Pancreas (tissue), 10 donors: ENCODE measurements at regions not wholly inside any gene's neighbourhood (a gene's known extent, or its start where the extent isn't known, plus 50 kb on each side); places are given as distances from the start of the nearest gene placed in this dataset.

Source experiments
- ATAC-seq, 4 donors: fragments of 200-7000 bp; cut with Tn5 transposase; one replicate each; pipeline versions ENCODE4 v1.8.0 to v1.9.1; 2020; ENCODE audit warnings: mild to moderate bottlenecking in 4 of 4, moderate library complexity in 4 of 4
- DNase-seq, 6 donors: peaks; one replicate each; pipeline ENCODE4 v3.0.0-alpha.2; 2020
- FAIRE-seq: peaks from 2 replicates; lab custom pipeline; 2012; peaks lifted over from hg19 to GRCh38; lab: Jason Lieb, UNC
- H3K27ac ChIP-seq, 4 donors: fragments of 200-600 bp; sonication (generic); 1 replicate in 3 of 4; 2 replicates in 1 of 4; pipeline versions ENCODE4 v1.5.0 to v1.8.0; 2020
- H3K27me3 ChIP-seq, 4 donors: fragments of 200-600 bp; one replicate each; pipeline ENCODE4 v1.8.0; 2021
- H3K36me3 ChIP-seq, 3 donors: fragments of 200-600 bp; sonication (generic) in 1 of 3; one replicate each; pipeline versions ENCODE4 v1.5.0 to v1.8.0; 2020 to 2021
- H3K4me1 ChIP-seq, 3 donors: fragments of 200-600 bp; one replicate each; pipeline ENCODE4 v1.8.0; 2021
- H3K4me3 ChIP-seq, 4 donors: fragments of 200-600 bp; sonication (generic) in 2 of 4; one replicate each; pipeline versions ENCODE4 v1.5.0 to v1.8.0; 2020 to 2021
- H3K9me3 ChIP-seq, 4 donors: fragments of 200-600 bp; one replicate each; pipeline ENCODE4 v1.8.0; 2021
- whole genome bisulfite sequencing, 2 donors: extraction: QIAGEN DNeasy Blood & Tissue Kit; methylation state at CpG; one replicate each; pipeline ENCODE4 v1.1.7; 2013; 5-methylcytosine and 5-hydroxymethylcytosine counted together
- intact Hi-C, 3 donors: fragments of 100-400 bp; cut with DNase I; formaldehyde crosslinking; loops; one replicate each; pipeline versions ENCODE4 v1.11.1 to v1.14.2; 2022
- TF ChIP-seq, protein P1 (sequence below), 4 donors: fragments of 200-600 bp; sonication (generic) in 3 of 4; IDR thresholded peaks; one replicate each; pipeline versions ENCODE4 v1.5.0 to v1.8.0; 2021; ENCODE audit warnings: antibody characterized with exemption in 4 of 4
- donor health status: healthy with polysubstance abuse.
- donor health status: DM: no; HTN: no; CAD: no; lungs with moderate emphysema.
- donor health status: DM: no; HTN: no; CAD: no.
- donor health status: control.
- donor health status: control.
- donor health status: Bipolar disorder and iron deficiency.
- donor health status: DM: yes; HTN: yes; CAD: no.
- donor health status: DM: no; HTN: no; CAD: no.
- donor health status: DM: no; HTN: no; CAD: no.
- donor health status: DM: yes; HTN: yes; CAD: no.

DNA sequence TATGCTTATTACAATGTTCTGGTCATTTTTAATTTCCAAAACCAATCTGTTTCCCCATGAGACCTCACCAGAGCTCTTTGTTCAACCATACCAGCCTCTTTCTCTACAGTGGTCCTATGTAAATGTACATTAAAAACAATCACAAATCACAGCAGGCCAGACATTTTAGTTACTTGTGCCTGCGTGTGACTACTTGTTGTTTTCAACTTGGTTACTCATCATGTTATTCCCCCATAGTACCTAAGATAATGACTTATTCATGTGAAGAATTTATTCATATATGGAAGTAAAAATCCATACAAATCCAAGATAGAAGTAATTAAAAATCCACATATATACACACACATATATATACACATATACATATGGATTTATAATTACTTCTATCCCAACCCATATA is 379.6 kb downstream of the SLITRK6 start:
- Histone ChIP-seq H3K4me1 (no peaks in the 10 kb centered on the region), H3K9me3 (no peaks in the 10 kb centered on the region), H3K36me3 (no peaks in the 10 kb centered on the region), H3K27ac (no peak overlapping the region), H3K4me3 (no peak overlapping the region), H3K27me3 (no peaks in the 10 kb centered on the region)
- ATAC-seq (no peak), DNase-seq (no peak), FAIRE-seq (no peak)
- intact Hi-C loops: no loop called here
- 57 to 80% methylated on average over 1 of the region's 1 CpG for WGBS, 2 donors
- TF ChIP-seq, protein P1, sequence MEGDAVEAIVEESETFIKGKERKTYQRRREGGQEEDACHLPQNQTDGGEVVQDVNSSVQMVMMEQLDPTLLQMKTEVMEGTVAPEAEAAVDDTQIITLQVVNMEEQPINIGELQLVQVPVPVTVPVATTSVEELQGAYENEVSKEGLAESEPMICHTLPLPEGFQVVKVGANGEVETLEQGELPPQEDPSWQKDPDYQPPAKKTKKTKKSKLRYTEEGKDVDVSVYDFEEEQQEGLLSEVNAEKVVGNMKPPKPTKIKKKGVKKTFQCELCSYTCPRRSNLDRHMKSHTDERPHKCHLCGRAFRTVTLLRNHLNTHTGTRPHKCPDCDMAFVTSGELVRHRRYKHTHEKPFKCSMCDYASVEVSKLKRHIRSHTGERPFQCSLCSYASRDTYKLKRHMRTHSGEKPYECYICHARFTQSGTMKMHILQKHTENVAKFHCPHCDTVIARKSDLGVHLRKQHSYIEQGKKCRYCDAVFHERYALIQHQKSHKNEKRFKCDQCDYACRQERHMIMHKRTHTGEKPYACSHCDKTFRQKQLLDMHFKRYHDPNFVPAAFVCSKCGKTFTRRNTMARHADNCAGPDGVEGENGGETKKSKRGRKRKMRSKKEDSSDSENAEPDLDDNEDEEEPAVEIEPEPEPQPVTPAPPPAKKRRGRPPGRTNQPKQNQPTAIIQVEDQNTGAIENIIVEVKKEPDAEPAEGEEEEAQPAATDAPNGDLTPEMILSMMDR (IDR thresholded peaks at IDR 0.05): no peak

DNA sequence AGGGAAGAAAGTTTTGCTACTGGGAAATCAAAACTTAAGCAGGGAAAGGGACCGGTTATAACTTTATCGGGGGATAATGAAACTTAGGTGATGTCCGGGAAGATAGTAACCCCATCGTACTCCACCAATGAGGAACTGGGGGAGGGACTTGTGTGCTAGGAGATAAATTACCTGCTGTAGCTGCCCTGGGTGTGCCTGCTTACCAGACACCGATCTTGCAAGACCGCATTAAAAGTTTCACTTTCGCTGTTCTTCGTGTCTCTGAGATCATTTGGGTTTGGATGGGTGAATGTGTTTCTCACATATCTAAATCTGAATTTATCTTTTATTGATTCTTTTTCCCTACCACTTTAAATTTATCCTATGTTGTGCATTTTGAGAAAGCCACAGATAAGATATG is 381.4 kb downstream of the SLITRK6 start:
- Histone ChIP-seq H3K36me3 (no peaks in the 10 kb centered on the region), H3K27me3 (no peaks in the 10 kb centered on the region), H3K27ac (no peak overlapping the region), H3K9me3 (no peaks in the 10 kb centered on the region), H3K4me1 (no peaks in the 10 kb centered on the region), H3K4me3 (no peak overlapping the region)
- ATAC-seq (no peak), DNase-seq (no peak), FAIRE-seq (no peak)
- TF ChIP-seq, protein P1 (IDR thresholded peaks at IDR 0.05): no peak
- 89 to 95% methylated on average over 8 of the region's 8 CpGs for WGBS, 2 donors
- intact Hi-C loops: no loop called here

DNA sequence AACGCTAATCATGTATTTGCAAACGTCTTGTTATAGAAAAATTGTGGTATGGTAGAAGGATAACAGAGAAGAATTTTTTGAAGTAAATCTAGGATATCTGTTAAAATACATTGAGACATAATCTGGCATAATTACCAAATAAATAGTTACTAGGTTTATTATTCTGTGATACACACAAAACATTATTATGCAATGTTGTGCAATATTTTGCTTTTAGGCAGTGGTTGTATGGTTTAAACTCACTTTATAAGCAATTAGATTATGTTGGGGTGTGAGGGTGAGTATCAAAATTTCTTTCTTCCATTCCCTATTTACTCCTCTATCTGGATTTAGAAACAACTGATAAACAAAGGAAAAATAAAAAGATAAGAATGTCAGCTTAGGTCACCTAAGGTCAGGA is 385.6 kb downstream of the SLITRK6 start:
- DNase-seq (no peak), ATAC-seq (no peak), FAIRE-seq (no peak)
- WGBS, 2 donors: 66 to 68% methylated on average over 2 of the region's 2 CpGs
- no peaks in the 10 kb centered on the region for H3K27me3 ChIP-seq
- no peak overlapping the region for H3K4me3 ChIP-seq
- TF ChIP-seq, protein P1 (IDR thresholded peaks at IDR 0.05): no peak
- no peaks in the 10 kb centered on the region for H3K36me3 ChIP-seq
- no peak overlapping the region for H3K27ac ChIP-seq
- H3K9me3 ChIP-seq: no peaks in the 10 kb centered on the region
- intact Hi-C loops: no loop called here
- H3K4me1 ChIP-seq: no peaks in the 10 kb centered on the region

DNA sequence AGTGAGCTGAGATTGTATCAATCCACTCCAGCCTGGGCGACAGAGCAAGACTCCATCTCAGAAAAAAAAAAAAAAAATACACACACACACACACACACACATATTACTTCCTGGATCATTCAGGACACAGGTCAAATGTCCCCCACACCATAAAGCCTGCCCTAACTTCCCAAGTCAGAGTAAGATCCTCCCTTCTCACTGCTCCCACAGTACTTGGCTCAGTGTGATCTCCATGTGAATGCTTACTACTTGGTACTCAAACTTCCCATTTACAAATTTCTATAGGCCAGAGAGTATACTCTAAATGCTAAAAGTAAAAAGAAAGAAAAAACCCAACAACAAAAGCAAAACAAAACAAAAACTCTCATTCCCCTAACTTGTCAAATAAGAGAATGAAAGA is 386.8 kb downstream of the SLITRK6 start:
- H3K4me3 ChIP-seq: no peak overlapping the region
- DNase-seq: no peak
- no peak overlapping the region for H3K27ac ChIP-seq
- ATAC-seq: no peak
- H3K4me1 ChIP-seq: no peaks in the 10 kb centered on the region
- FAIRE-seq: no peak
- intact Hi-C loops: no loop called here
- 72 to 100% methylated on average over 1 of the region's 1 CpG for WGBS, 2 donors
- H3K36me3 ChIP-seq: no peaks in the 10 kb centered on the region
- TF ChIP-seq, protein P1 (IDR thresholded peaks at IDR 0.05): no peak
- H3K9me3 ChIP-seq: no peaks in the 10 kb centered on the region
- H3K27me3 ChIP-seq: no peaks in the 10 kb centered on the region

DNA sequence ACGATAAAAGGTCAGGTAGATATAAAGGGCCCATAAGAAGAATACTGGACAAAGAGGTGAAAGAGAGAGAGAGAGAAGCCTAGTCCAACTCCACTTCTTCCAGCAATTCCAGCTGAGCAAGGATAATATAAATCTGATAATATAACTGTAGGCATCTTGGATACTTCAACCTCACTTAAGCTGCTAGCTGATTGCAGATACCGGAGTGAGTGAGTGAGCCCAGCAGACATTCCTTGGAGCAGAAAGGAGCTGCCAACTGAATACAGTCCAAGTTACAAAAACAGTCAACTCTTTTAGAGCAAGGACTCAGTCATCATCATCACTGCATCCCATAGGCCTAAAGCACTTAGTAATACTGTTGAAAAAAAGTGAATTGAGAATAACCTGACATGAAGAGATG is 387.6 kb downstream of the SLITRK6 start:
- H3K4me3 ChIP-seq: no peak overlapping the region
- no peaks in the 10 kb centered on the region for H3K4me1 ChIP-seq
- H3K27ac ChIP-seq: no peak overlapping the region
- TF ChIP-seq, protein P1 (IDR thresholded peaks at IDR 0.05): no peak
- intact Hi-C loops: no loop called here
- FAIRE-seq (no peak), DNase-seq (no peak), ATAC-seq (no peak)
- H3K36me3 ChIP-seq: no peaks in the 10 kb centered on the region
- WGBS, 2 donors: 68 to 78% methylated on average over 2 of the region's 2 CpGs
- no peaks in the 10 kb centered on the region for H3K9me3 ChIP-seq
- H3K27me3 ChIP-seq: no peaks in the 10 kb centered on the region
